ENCODE measurements at regions not wholly inside any gene's neighbourhood (a gene's known extent, or its start where the extent isn't known, plus 50 kb on each side); places are given as distances from the start of the nearest gene placed in this dataset.

- no peaks in the 10 kb centered on the region for H3K9me3 ChIP-seq (ENCODE audit: control insufficient read depth, low read length)
- TF ChIP-seq CTCF (conservative IDR thresholded peaks at IDR 0.05): no peak
- Mint-ChIP-seq H3K4me3 (no peak overlapping the region), H3K27me3 (ENCODE audit: insufficient read depth) (no peaks in the 10 kb centered on the region), H3K27ac (no peak overlapping the region), H3K36me3 (ENCODE audit: low read depth) (no peaks in the 10 kb centered on the region), H3K9me3 (no peaks in the 10 kb centered on the region), H3K4me1 (peaks cover 5% of the 10 kb centered on the region)
- H3K27ac ChIP-seq (ENCODE audit: low read depth, low read length): no peak overlapping the region
- no peaks in the 10 kb centered on the region for H3K4me1 ChIP-seq (ENCODE audit: control insufficient read depth, insufficient read depth, low read length)
- no peak overlapping the region for H3K9ac ChIP-seq (ENCODE audit: extremely low read depth, low read length, poor library complexity, severe bottlenecking)
- WGBS, 2 experiments (ENCODE audit: insufficient coverage in 1 of 2, insufficient read length in 1 of 2): 82 to 86% methylated on average over 1 to 2 of the region's 2 CpGs
- H3K36me3 ChIP-seq (ENCODE audit: control insufficient read depth, insufficient read depth, low read length): no peaks in the 10 kb centered on the region
- H3K4me3 ChIP-seq (ENCODE audit: low read length): no peak overlapping the region
- H3K27me3 ChIP-seq (ENCODE audit: control insufficient read depth, insufficient read depth, low read length, poor library complexity, severe bottlenecking): no peaks in the 10 kb centered on the region
- no peak for DNase-seq
Observed at GRCh38 chr2:67311536-67311935, 85.6 kb upstream of the ETAA1 start.

DNA sequence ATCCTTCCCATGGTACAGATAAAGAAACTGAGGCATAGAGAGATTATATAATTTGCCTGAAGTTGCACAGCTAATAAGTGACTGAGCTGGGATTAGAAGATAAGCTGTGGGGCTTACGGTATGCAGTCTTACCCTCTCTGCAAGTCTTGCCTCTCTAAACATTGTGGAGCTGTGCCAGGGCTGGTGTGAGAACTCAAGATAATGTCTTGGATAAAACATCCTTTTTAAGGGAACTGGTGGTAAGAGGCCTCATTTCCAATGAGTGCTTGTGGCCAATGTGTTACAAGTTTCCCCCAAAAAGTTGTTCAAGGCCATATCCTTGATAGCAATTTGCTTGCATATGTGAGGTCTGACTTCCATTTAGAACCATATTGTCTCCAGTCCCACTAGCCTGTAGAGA lies 84.3 kb upstream of the ETAA1 start:
- TF ChIP-seq CTCF (conservative IDR thresholded peaks at IDR 0.05): no peak
- H3K27me3 Mint-ChIP-seq (ENCODE audit: insufficient read depth): no peaks in the 10 kb centered on the region

DNA sequence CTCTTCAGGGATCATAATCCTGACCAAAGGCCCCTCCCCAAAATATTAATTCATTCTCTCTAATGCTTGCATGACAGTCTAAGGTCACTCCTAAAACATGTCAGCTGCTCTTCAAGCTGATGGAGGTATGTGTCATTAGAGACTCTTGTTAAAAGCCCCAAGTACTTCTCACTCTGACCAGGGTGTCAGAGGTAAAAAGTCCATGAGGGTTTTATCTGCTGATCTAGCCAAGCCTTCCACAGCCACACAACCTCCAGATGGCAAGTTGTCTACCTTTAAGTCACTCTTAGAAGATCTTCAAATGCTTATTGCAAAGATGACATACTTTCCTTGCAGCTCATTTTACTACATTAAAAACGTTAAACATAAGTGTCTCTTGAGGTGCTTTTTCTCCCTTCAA lies 83.6 kb upstream of the ETAA1 start:
- Mint-ChIP-seq H3K4me3 (no peak overlapping the region), H3K27me3 (ENCODE audit: insufficient read depth) (no peaks in the 10 kb centered on the region), H3K36me3 (ENCODE audit: low read depth) (peaks cover 2% of the 10 kb centered on the region), H3K9me3 (no peaks in the 10 kb centered on the region), H3K27ac (no peak overlapping the region), H3K4me1 (peaks cover 5% of the 10 kb centered on the region)
- DNase-seq: no peak
- no peak overlapping the region for H3K4me3 ChIP-seq (ENCODE audit: low read length)
- no peak for TF ChIP-seq CTCF (conservative IDR thresholded peaks at IDR 0.05)
- no peaks in the 10 kb centered on the region for H3K27me3 ChIP-seq (ENCODE audit: control insufficient read depth, insufficient read depth, low read length, poor library complexity, severe bottlenecking)
- H3K9me3 ChIP-seq (ENCODE audit: control insufficient read depth, low read length): no peaks in the 10 kb centered on the region
- no peaks in the 10 kb centered on the region for H3K36me3 ChIP-seq (ENCODE audit: control insufficient read depth, insufficient read depth, low read length)
- H3K9ac ChIP-seq (ENCODE audit: extremely low read depth, low read length, poor library complexity, severe bottlenecking): no peak overlapping the region
- H3K27ac ChIP-seq (ENCODE audit: low read depth, low read length): no peak overlapping the region
- no peaks in the 10 kb centered on the region for H3K4me1 ChIP-seq (ENCODE audit: control insufficient read depth, insufficient read depth, low read length)
- WGBS, 2 experiments (ENCODE audit: insufficient coverage in 1 of 2, insufficient read length in 1 of 2): 64% methylated on average over 1 of the region's 1 CpG; no CpG with 5 or more reads in 1 of the 2 experiments

More for the DNA sequence above, 84.3 kb upstream of the ETAA1 start:
- Histone ChIP-seq H3K36me3 (ENCODE audit: control insufficient read depth, insufficient read depth, low read length) (no peaks in the 10 kb centered on the region), H3K9ac (ENCODE audit: extremely low read depth, low read length, poor library complexity, severe bottlenecking) (no peak overlapping the region), H3K27ac (ENCODE audit: low read depth, low read length) (no peak overlapping the region), H3K4me1 (ENCODE audit: control insufficient read depth, insufficient read depth, low read length) (no peaks in the 10 kb centered on the region), H3K9me3 (ENCODE audit: control insufficient read depth, low read length) (no peaks in the 10 kb centered on the region), H3K27me3 (ENCODE audit: control insufficient read depth, insufficient read depth, low read length, poor library complexity, severe bottlenecking) (no peaks in the 10 kb centered on the region), H3K4me3 (ENCODE audit: low read length) (no peak overlapping the region)
- no peaks in the 10 kb centered on the region for H3K9me3 Mint-ChIP-seq
- peaks cover 2% of the 10 kb centered on the region for H3K36me3 Mint-ChIP-seq (ENCODE audit: low read depth)
- peaks cover 5% of the 10 kb centered on the region for H3K4me1 Mint-ChIP-seq
- H3K4me3 Mint-ChIP-seq: no peak overlapping the region
- WGBS, 2 experiments (ENCODE audit: insufficient coverage in 1 of 2, insufficient read length in 1 of 2): 86 to 100% methylated on average over 1 of the region's 1 CpG
- H3K27ac Mint-ChIP-seq: no peak overlapping the region
- no peak for DNase-seq
